ENCODE measurements at regions not wholly inside any gene's neighbourhood (a gene's known extent, or its start where the extent isn't known, plus 50 kb on each side); places are given as distances from the start of the nearest gene placed in this dataset.

DNA sequence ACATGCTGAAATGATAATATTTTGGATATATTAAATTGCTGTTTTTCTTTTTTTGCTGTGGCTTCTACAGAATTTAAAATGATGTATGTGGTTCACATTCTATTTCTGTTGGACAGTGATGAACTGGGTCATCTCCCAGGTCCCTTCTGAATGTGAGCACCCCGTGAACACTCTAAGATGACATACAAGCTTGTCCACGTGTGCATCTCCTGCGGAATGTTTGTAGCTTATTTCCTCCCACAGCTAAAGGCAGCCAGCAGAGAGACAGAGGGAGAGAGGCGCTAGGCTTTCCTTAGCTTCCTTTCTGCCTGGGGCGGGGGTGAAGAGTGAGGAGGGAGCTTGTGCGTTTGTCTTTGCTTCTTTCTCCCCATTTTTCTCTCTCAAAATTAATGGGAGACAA lies 219.1 kb downstream of the EMX2 start:
- TF ChIP-seq POLR2A (IDR thresholded peaks at IDR 0.05) (no peak), CTCF (IDR thresholded peaks at IDR 0.05 in 4 of 5, conservative IDR thresholded peaks at IDR 0.05 in 1 of 5) (no peak)

Data from gastrocnemius medialis (tissue), 4 donors.